ENCODE measurements at regions not wholly inside any gene's neighbourhood (a gene's known extent, or its start where the extent isn't known, plus 50 kb on each side); places are given as distances from the start of the nearest gene placed in this dataset.
"Not testable (repeated sequence)": the region's sequence is repeated elsewhere in the genome, so short reads cannot be mapped to it uniquely, and the experiment has no call there.

GRCh38 chr20:48461091-48461734 is 366.6 kb downstream of the PREX1 start:
- no peak for DNase-seq

DNA sequence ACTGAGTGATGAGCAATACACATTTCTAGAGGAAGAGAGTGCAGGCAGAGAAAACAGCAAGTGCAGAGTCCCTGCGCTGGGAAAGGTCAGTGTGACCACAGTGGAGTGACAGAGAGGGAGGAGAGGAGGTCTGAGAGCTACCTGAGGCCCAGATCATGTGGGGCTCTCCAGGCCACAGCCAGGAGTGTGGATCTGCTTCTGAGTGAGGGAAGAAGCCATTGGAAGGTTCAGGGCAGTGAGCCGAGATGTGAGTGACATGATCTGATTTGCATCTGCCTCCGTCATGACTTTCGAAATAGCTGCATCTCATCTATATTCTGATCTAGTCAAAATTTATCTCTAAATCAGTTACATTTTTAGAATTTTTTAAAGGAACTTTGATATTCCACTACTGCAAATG is 367.1 kb downstream of the PREX1 start:
- no peak for DNase-seq

DNA sequence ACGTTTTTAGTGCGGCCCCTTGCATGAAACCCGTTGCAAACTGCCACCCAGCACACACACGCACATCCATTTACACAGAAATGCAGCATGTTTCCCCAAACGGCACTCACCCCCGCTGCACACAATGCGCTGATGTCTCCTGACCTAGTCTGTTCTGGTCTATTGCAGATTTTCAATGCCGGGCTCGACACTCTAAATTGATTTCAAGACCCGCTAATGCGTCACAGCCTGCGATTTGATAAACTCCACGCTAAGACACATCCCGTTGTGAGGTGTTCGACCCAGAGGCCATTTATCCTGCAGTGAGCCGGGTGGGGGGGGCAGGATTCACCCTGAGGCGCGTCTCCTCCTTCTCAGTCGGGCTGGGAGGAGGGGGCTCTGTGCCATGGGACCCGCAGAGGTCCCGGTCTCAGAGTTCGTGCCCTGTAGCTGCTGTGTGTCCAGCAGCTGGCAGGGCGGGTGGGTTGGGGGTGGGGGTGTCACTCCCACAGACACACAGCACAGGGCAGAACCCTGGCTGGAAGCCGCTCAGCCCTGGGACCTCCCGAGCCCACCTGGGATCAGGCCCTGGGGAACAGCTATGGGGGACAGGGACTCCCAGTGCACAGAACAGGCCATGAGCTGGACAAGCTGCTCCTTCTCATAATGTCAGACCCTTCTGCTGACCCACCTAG is 367.9 kb downstream of the PREX1 start:
- DNase-seq, result no peak

- DNase-seq, result no peak
Observed at GRCh38 chr20:48458601-48459385, 369.0 kb downstream of the PREX1 start.

DNA sequence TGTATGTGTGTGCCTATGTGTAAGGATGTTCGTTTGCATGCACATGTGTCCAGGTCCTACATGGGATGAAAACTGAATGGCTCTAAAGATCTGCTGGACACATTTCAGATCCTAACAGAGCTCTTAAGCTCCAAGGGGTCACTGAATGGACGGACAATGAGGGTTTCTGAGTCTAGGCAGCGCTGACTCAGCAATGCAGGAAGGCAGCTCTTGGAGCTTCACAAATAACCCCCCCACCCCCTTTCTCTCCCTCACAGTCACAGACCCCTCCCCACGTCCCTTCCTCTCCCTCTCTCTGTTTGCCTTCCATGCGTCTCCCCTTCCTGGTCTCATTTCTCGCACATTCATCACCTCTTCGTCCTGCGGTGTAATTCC is 369.8 kb downstream of the PREX1 start:
- DNase-seq, result no peak

DNA sequence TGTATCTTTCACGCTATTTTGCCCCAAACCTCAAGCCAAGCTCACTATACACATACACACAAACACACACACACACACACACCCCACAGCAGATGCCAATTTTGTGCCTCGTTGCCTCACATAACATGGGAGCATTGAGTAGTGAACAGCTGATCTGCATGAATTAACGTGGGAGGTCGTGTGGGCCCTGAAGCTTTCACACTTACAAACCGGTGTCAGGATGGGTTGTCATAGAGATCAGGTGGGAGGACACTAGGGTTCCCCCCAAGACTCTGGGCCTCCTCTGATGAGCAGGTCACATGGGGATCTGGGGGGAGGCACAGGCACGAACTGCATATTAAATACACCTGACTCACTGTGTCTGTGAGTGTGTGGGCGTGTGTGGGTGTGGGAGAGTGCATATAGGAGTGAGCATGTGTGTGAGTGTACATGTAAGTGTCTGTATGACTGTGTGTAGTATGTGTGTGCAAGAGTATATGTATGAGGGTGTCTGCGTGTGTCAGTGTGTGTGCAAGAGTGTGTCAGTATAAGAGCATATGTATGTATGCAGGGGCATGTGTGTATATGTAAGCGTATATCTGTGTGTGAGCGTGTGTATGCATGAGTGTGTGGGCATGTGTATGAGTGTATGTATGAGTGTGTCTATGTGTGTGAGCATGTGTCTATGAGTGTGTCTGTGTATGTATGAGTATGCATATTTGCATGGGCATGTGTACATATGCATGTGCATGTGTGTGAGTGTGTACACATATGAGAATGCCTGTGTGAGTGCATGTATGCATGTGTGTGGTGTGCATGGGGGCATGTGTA is 370.4 kb downstream of the PREX1 start:
- no peak for DNase-seq

DNA sequence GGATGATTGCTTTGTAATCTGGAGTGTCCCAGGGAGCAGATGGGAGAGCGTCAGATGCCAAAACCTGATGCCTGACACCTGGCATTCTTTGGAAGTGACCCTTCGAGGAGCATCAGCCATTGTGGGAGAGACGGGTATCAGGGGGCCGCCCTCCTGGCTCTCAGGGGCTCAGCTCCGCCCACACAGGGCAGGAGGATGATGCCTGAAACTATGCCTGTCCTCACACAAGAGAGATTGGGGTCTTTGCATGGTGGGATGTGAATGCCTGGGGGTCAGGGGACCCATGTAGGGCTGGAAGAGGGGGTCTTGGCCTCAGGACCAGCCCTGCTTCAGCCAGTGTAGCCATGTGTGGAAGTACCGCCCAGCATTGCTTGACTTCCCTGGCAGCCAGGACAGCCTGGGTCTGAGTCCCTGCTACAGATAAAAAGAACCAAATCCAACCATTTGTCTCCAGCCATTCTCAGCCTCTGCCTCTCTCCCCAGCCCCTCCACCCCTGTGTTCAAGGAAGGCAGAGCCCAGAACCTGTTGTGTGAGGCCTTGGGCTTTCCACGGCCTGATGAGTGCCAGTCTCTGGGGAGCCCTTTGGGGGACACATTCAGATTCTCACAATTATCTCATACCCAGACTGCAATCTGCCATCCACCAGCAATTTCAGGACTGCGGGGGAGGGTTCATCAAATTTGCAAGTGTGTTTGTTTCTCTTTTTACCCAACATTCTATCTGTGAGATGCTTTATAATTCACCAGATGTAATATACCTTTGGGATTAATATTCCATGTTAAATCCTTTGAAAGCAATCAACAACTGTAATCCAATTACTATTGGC is 371.2 kb downstream of the PREX1 start:
- no peak for DNase-seq

DNA sequence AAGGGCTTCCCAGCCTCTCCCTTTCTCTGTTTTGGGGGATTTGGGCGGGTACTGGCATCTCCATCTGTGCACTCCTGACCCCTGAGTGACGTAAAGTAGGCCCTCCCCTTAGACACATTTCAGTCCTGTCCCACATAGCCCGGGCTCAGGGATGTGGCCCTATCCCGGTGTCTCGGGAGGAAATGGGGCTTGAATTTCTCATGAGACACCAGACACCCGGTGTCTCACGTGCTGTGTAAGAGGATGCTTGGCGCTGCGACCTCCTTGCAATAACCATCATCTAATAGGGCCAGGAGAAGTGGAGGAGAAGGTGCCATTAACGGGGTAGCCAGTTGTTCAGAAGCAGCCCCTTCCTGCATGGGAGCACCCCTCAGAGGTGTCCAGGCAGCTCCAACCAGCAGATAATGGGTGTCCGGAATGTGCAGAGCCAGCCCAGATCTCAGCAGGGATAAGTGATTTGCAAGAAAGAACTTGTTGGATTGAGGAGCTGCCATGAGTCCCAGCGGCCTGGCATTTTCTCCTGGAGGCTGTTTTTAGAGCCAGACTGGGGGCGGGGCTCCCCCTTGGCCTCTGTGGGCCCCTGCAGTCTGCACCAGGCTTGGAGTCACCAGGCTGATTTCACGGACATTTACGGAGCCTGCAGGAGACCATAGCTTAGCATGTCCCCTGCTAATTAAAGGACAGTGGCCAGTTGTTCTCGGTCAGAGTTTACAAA is 372.0 kb downstream of the PREX1 start:
- DNase-seq, result no peak

DNA sequence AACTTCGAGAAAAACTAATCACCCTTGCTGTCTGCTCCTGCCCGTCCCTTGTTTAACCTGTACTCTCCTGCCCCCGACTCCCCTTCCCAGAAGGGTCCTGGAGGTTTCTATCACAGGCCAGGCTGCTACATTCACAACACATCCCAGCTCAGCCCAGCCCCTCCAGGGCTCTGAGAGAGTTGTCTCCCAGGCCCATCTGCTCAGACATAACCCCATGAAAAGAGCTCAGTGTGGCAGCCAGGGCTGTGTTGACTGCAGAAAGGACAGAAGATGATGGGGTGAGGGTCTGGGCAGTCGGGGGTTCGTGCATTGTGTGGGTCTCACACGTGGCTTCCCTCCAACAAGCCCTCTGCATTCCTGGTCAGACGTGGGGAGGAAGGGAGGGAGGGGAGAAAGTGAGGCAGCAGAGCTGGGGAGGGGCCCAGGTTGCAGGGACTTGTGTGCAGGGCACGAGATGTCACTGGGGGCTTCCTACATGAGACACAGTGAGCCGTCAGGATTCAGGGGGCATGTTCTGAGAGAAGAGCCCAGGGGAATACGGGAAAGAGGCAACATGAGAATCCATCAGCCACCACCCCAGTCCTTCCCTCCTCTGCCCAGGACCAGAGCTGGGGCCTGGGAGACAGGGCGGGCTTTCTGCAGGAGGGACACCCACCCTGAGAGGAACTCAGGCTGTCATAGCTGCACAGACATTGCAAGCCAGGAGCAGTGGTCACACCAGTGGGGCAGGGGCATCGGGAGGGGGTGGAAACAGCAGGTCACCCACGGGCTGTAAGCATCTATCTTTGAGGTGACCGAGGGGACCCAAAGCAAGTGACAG is 372.9 kb downstream of the PREX1 start:
- no peak for DNase-seq

GRCh38 chr20:48453477-48454093 is 374.2 kb downstream of the PREX1 start:
- no peak for DNase-seq

GRCh38 chr20:48451401-48451800 is 376.4 kb downstream of the PREX1 start:
- DNase-seq, result no peak

- DNase-seq, result no peak
Observed at GRCh38 chr20:48448666-48449600, 378.9 kb downstream of the PREX1 start.

DNA sequence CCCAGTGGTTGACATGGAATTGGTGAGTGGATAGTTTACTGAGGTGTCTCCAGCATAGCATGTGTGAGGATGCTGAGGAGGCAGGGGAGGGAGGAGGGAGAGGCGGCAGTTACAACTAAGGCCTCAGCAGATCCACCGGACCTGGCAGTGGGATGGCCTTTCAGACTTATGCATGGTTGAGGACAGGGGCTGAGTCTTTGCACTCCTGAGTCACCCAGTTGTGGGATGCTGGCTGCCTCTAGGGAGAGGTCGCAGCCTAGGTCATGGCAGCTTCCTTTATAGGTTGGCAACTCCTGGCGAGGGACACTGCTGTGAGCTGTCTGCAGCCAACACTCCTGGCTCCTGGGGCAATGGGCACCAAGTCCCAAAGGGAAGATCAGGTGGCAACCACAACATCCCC is 380.3 kb downstream of the PREX1 start:
- no peak for DNase-seq

DNA sequence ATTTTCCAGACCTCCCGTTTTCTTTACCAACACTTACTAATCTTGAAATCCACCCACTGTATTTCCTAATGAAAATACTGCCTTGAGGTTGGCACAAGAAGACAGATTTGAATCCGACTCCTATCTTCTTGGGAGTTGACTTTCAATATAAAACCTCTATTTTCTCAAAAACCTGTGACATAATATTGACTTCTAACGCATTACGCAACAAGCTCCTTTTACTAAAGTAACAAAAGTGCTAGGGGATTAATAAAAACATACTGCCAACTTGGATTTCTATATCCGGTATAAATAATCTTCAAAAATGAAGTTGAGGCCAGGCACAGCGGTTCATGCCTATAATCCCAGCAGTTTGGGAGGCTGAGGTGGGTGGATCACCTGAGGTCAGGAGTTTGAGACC is 382.0 kb downstream of the PREX1 start:
- DNase-seq, result no peak

GRCh38 chr20:48444249-48444648 is 383.6 kb downstream of the PREX1 start:
- DNase-seq, result no peak

- DNase-seq, result no peak
Observed at GRCh38 chr20:48440916-48441315, 386.9 kb downstream of the PREX1 start.

- DNase-seq, result not testable (repeated sequence)
Observed at GRCh38 chr20:48440261-48440660, 387.5 kb downstream of the PREX1 start.

DNA sequence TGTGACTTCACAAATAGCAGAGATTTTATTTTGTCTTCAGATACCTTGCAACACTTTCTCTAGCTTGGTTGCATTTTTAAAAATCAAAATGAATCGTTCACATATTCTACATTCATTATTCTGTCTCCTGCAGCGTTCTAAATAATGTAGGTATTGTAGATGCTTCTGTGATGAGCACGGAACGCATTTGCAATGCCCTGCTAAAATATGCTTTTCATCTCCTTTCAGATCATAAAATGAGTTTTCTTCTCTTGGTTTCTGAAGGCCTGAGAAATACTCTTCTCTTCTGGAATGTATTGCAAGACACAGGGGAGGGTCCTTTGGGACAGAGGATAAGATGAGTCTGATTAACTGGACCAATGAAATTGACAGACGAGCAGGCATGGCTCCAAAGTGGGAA is 390.7 kb downstream of the PREX1 start:
- no peak for DNase-seq

DNA sequence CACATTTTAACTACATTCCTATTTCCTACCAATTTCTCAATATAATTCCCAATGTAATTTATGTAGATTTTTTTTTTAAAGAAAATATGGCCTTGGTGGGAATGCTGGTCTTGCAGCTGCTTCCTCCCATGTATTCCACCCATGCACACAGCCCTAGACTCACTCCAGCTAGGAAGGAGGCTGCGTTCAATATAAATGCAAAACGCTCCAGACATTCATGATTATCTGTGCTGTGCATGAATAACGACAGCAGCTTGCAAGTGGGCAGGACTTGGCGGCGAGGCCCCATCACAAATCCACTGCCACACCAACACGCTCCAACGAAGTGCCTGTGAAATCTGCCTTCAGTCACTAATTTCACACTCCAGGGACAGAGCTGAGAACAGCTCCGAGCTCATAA is 391.2 kb downstream of the PREX1 start:
- not testable (repeated sequence) for DNase-seq

Measured in DMS153 (cell line).